Natural killer cell (primary cell): ENCODE measurements at regions not wholly inside any gene's neighbourhood (a gene's known extent, or its start where the extent isn't known, plus 50 kb on each side); places are given as distances from the start of the nearest gene placed in this dataset.

ENCODE experiments used
- ATAC-seq, 3 donors: fragments of 150-1000 bp in 2 of 3; fragments of 200-7000 bp in 1 of 3; cut with Tn5 transposase; 1 replicate in 1 of 3; 2 replicates in 2 of 3; pipeline ENCODE4 v1.10.0; 2021; ENCODE audit warnings: mild to moderate bottlenecking in 2 of 3, moderate library complexity in 2 of 3
- DNase-seq, 2 donors: peaks; one replicate each; pipeline versions ENCODE4 v3.0.0 to v3.0.0-alpha.2; 2013 to 2021; ENCODE audit warnings: mixed read lengths in 1 of 2
- H3K27ac ChIP-seq: one replicate; pipeline ENCODE4 v1.5.1; 2013; ENCODE audit warnings: mild to moderate bottlenecking, low read length
- H3K27me3 ChIP-seq: one replicate; pipeline ENCODE4 v1.6.1; 2013; ENCODE audit warnings: low read length; ENCODE audit not compliant: control insufficient read depth, insufficient read depth
- H3K36me3 ChIP-seq: one replicate; pipeline ENCODE4 v1.6.1; 2013; ENCODE audit warnings: low read length; ENCODE audit not compliant: control insufficient read depth, insufficient read depth
- H3K4me1 ChIP-seq: one replicate; pipeline ENCODE4 v1.6.1; 2013; ENCODE audit warnings: low read length; ENCODE audit not compliant: control insufficient read depth, insufficient read depth
- H3K4me3 ChIP-seq: one replicate; pipeline ENCODE4 v1.5.1; 2013; ENCODE audit warnings: low read length
- H3K9me3 ChIP-seq: one replicate; pipeline ENCODE4 v1.6.1; 2013; ENCODE audit warnings: low read length; ENCODE audit not compliant: control insufficient read depth, insufficient read depth
- H3K27ac Mint-ChIP-seq, 2 donors: one replicate each; pipeline ENCODE4 v1.8.0; 2022; ENCODE audit warnings: mild to moderate bottlenecking in 2 of 2, mixed read lengths in 2 of 2, moderate library complexity in 1 of 2
- H3K27me3 Mint-ChIP-seq, 2 donors: one replicate each; pipeline ENCODE4 v1.8.0; 2022; ENCODE audit warnings: low read depth in 2 of 2, mixed read lengths in 2 of 2
- H3K36me3 Mint-ChIP-seq: one replicate; pipeline ENCODE4 v1.8.0; 2022; ENCODE audit warnings: mixed read lengths
- H3K4me1 Mint-ChIP-seq, 2 donors: one replicate each; pipeline ENCODE4 v1.8.0; 2022; ENCODE audit warnings: mixed read lengths in 2 of 2
- H3K4me3 Mint-ChIP-seq: one replicate; pipeline ENCODE4 v1.8.0; 2022; ENCODE audit warnings: mild to moderate bottlenecking, moderate library complexity, mixed read lengths
- H3K9me3 Mint-ChIP-seq, 2 donors: one replicate each; pipeline ENCODE4 v1.8.0; 2022; ENCODE audit warnings: mixed read lengths in 2 of 2
- CTCF ChIP-seq: fragments of 200-600 bp; IDR thresholded peaks from one replicate; pipeline ENCODE4 v1.8.0; 2022; ENCODE audit warnings: antibody characterized with exemption
- WGBS: methylation state at CpG from one replicate; pipeline ENCODE4 v1.1.7; 2013; ENCODE audit warnings: missing lambda C conversion rate; ENCODE audit not compliant: insufficient coverage; 5-methylcytosine and 5-hydroxymethylcytosine counted together
- intact Hi-C: fragments of 100-400 bp; cut with micrococcal nuclease; formaldehyde crosslinking; loops from one replicate; pipeline ENCODE4 v1.14.2; 2022

- intact Hi-C loops, result loop anchor here (1.0 to 2.0 kb wide), 5 partner anchors 12 to 82 kb away; a partner anchor contains a TSS
- Mint-ChIP-seq H3K4me3 (no peak overlapping the region), H3K36me3 (no peaks in the 10 kb centered on the region), H3K27ac (no peak overlapping the region), H3K9me3 (no peaks in the 10 kb centered on the region), H3K4me1 (peaks cover 13 to 19% of the 10 kb centered on the region in 2 donors), H3K27me3 (no peaks in the 10 kb centered on the region)
- DNase-seq (peak; percentile 78 to 97), ATAC-seq (peak; percentile 63 to 81 (median 69))
- Histone ChIP-seq H3K9me3 (no peaks in the 10 kb centered on the region), H3K4me1 (peaks cover 25% of the 10 kb centered on the region), H3K36me3 (no peaks in the 10 kb centered on the region), H3K27me3 (no peaks in the 10 kb centered on the region), H3K27ac (peak overlapping the region; percentile 96), H3K4me3 (peak overlapping the region; percentile 81)
- under 1% methylated on average over 51 of the region's 53 CpGs for WGBS
- TF ChIP-seq CTCF, result peak; percentile 23
These were observed 117.3 kb downstream of the HFE start for GRCh38 chr6:26204332-26205160.

- Histone ChIP-seq H3K4me3 (peak overlapping the region; percentile 81), H3K27ac (peak overlapping the region; percentile 96), H3K9me3 (no peaks in the 10 kb centered on the region), H3K27me3 (no peaks in the 10 kb centered on the region), H3K36me3 (no peaks in the 10 kb centered on the region), H3K4me1 (peaks cover 21% of the 10 kb centered on the region)
- no peak overlapping the region for H3K4me3 Mint-ChIP-seq
- no peak overlapping the region for H3K27ac Mint-ChIP-seq
- H3K36me3 Mint-ChIP-seq, result no peaks in the 10 kb centered on the region
- no peak for TF ChIP-seq CTCF
- intact Hi-C loops, result loop anchor here (1.0 to 2.0 kb wide), 5 partner anchors 11 to 82 kb away; a partner anchor contains a TSS
- DNase-seq (peak; percentile 78 to 94), ATAC-seq (peak; percentile 68 to 84 (median 74))
- H3K4me1 Mint-ChIP-seq, result peaks cover 6 to 14% of the 10 kb centered on the region in 2 donors
- WGBS, result under 1% methylated on average over 16 of the region's 18 CpGs
- H3K9me3 Mint-ChIP-seq, result no peaks in the 10 kb centered on the region
- no peaks in the 10 kb centered on the region for H3K27me3 Mint-ChIP-seq
These were observed 118.0 kb downstream of the HFE start for GRCh38 chr6:26205161-26205624.

GRCh38 chr6:26205625-26206574 lies 118.7 kb downstream of the HFE start:
- H3K4me3 ChIP-seq, result peak overlapping the region; percentile 81
- no peak overlapping the region for H3K4me3 Mint-ChIP-seq

More at GRCh38 chr6:26205625-26206574, 118.7 kb downstream of the HFE start:
- Mint-ChIP-seq H3K36me3 (no peaks in the 10 kb centered on the region), H3K27me3 (no peaks in the 10 kb centered on the region), H3K27ac (no peak overlapping the region), H3K9me3 (no peaks in the 10 kb centered on the region), H3K4me1 (peaks cover 5 to 14% of the 10 kb centered on the region in 2 donors)
- Histone ChIP-seq H3K4me1 (peaks cover 21% of the 10 kb centered on the region), H3K27ac (peak overlapping the region; percentile 96), H3K9me3 (no peaks in the 10 kb centered on the region), H3K27me3 (no peaks in the 10 kb centered on the region), H3K36me3 (no peaks in the 10 kb centered on the region)
- peak in 1 of 2 donors; percentile 60 for DNase-seq
- intact Hi-C loops, result loop anchor here (1.0 to 2.0 kb wide), 5 partner anchors 10 to 83 kb away; a partner anchor contains a TSS
- no peak for ATAC-seq
- no peak for TF ChIP-seq CTCF
- 3% methylated on average over 13 of the region's 18 CpGs for WGBS
